Natural killer cell (primary cell): ENCODE measurements at regions not wholly inside any gene's neighbourhood (a gene's known extent, or its start where the extent isn't known, plus 50 kb on each side); places are given as distances from the start of the nearest gene placed in this dataset.
A peak's percentile ranks its signal among the peaks of the same experiment; 100 is the strongest.

ENCODE experiments used
- ATAC-seq, 3 donors: fragments of 150-1000 bp in 2 of 3; fragments of 200-7000 bp in 1 of 3; cut with Tn5 transposase; 1 replicate in 1 of 3; 2 replicates in 2 of 3; pipeline ENCODE4 v1.10.0; 2021; ENCODE audit warnings: mild to moderate bottlenecking in 2 of 3, moderate library complexity in 2 of 3
- DNase-seq, 2 donors: peaks; one replicate each; pipeline versions ENCODE4 v3.0.0 to v3.0.0-alpha.2; 2013 to 2021; ENCODE audit warnings: mixed read lengths in 1 of 2
- H3K27ac ChIP-seq: one replicate; pipeline ENCODE4 v1.5.1; 2013; ENCODE audit warnings: mild to moderate bottlenecking, low read length
- H3K27me3 ChIP-seq: one replicate; pipeline ENCODE4 v1.6.1; 2013; ENCODE audit warnings: low read length; ENCODE audit not compliant: control insufficient read depth, insufficient read depth
- H3K36me3 ChIP-seq: one replicate; pipeline ENCODE4 v1.6.1; 2013; ENCODE audit warnings: low read length; ENCODE audit not compliant: control insufficient read depth, insufficient read depth
- H3K4me1 ChIP-seq: one replicate; pipeline ENCODE4 v1.6.1; 2013; ENCODE audit warnings: low read length; ENCODE audit not compliant: control insufficient read depth, insufficient read depth
- H3K4me3 ChIP-seq: one replicate; pipeline ENCODE4 v1.5.1; 2013; ENCODE audit warnings: low read length
- H3K9me3 ChIP-seq: one replicate; pipeline ENCODE4 v1.6.1; 2013; ENCODE audit warnings: low read length; ENCODE audit not compliant: control insufficient read depth, insufficient read depth
- H3K27ac Mint-ChIP-seq, 2 donors: one replicate each; pipeline ENCODE4 v1.8.0; 2022; ENCODE audit warnings: mild to moderate bottlenecking in 2 of 2, mixed read lengths in 2 of 2, moderate library complexity in 1 of 2
- H3K27me3 Mint-ChIP-seq, 2 donors: one replicate each; pipeline ENCODE4 v1.8.0; 2022; ENCODE audit warnings: low read depth in 2 of 2, mixed read lengths in 2 of 2
- H3K36me3 Mint-ChIP-seq: one replicate; pipeline ENCODE4 v1.8.0; 2022; ENCODE audit warnings: mixed read lengths
- H3K4me1 Mint-ChIP-seq, 2 donors: one replicate each; pipeline ENCODE4 v1.8.0; 2022; ENCODE audit warnings: mixed read lengths in 2 of 2
- H3K4me3 Mint-ChIP-seq: one replicate; pipeline ENCODE4 v1.8.0; 2022; ENCODE audit warnings: mild to moderate bottlenecking, moderate library complexity, mixed read lengths
- H3K9me3 Mint-ChIP-seq, 2 donors: one replicate each; pipeline ENCODE4 v1.8.0; 2022; ENCODE audit warnings: mixed read lengths in 2 of 2
- CTCF ChIP-seq: fragments of 200-600 bp; IDR thresholded peaks from one replicate; pipeline ENCODE4 v1.8.0; 2022; ENCODE audit warnings: antibody characterized with exemption
- WGBS: methylation state at CpG from one replicate; pipeline ENCODE4 v1.1.7; 2013; ENCODE audit warnings: missing lambda C conversion rate; ENCODE audit not compliant: insufficient coverage; 5-methylcytosine and 5-hydroxymethylcytosine counted together
- intact Hi-C: fragments of 100-400 bp; cut with micrococcal nuclease; formaldehyde crosslinking; loops from one replicate; pipeline ENCODE4 v1.14.2; 2022

GRCh38 chr2:36246320-36246990 lies 109.1 kb upstream of the CRIM1 start:
- 0% methylated on average over 1 of the region's 2 CpGs for WGBS

GRCh38 chr2:36245651-36246050 lies 109.9 kb upstream of the CRIM1 start:
- H3K4me3 ChIP-seq, result no peak overlapping the region
- DNase-seq (peak in 1 of 2 donors; percentile 8), ATAC-seq (no peak)
- no peaks in the 10 kb centered on the region for H3K36me3 ChIP-seq
- H3K4me1 ChIP-seq, result peaks cover 38% of the 10 kb centered on the region
- no peak for TF ChIP-seq CTCF
- no peaks in the 10 kb centered on the region for H3K27me3 Mint-ChIP-seq
- peaks cover 82 to 84% of the 10 kb centered on the region in 2 donors for H3K4me1 Mint-ChIP-seq
- 9% methylated on average over 1 of the region's 2 CpGs for WGBS
- H3K4me3 Mint-ChIP-seq, result peak overlapping the region; percentile 83
- intact Hi-C loops, result loop anchor here (10.0 kb wide), 1 partner anchor 271 kb away; no protein-coding TSS in a partner anchor
- H3K9me3 Mint-ChIP-seq, result peaks cover 2% of the 10 kb centered on the region in 2 donors
- no peaks in the 10 kb centered on the region for H3K27me3 ChIP-seq
- H3K27ac ChIP-seq, result peak overlapping the region; percentile 44
- H3K27ac Mint-ChIP-seq, result peak overlapping the region; percentile 85 to 90
- no peaks in the 10 kb centered on the region for H3K36me3 Mint-ChIP-seq
- H3K9me3 ChIP-seq, result no peaks in the 10 kb centered on the region

More at GRCh38 chr2:36246320-36246990, 109.1 kb upstream of the CRIM1 start:
- Histone ChIP-seq H3K36me3 (no peaks in the 10 kb centered on the region), H3K27me3 (no peaks in the 10 kb centered on the region), H3K4me1 (peaks cover 35% of the 10 kb centered on the region), H3K4me3 (no peak overlapping the region), H3K9me3 (no peaks in the 10 kb centered on the region), H3K27ac (peak overlapping the region; percentile 28)
- Mint-ChIP-seq H3K4me1 (peaks cover 74 to 76% of the 10 kb centered on the region in 2 donors), H3K9me3 (peaks cover 2% of the 10 kb centered on the region in 2 donors), H3K27ac (peak overlapping the region; percentile 85 to 90), H3K4me3 (peak overlapping the region; percentile 83), H3K27me3 (no peaks in the 10 kb centered on the region), H3K36me3 (no peaks in the 10 kb centered on the region)
- DNase-seq (peak in 1 of 2 donors; percentile 70), ATAC-seq (peak; percentile 60 to 83 (median 75))
- intact Hi-C loops, result loop anchor here (10.0 kb wide), 1 partner anchor 272 kb away; no protein-coding TSS in a partner anchor
- no peak for TF ChIP-seq CTCF

- peak overlapping the region; percentile 31 to 72 for H3K27ac Mint-ChIP-seq
Measured at GRCh38 chr2:36238106-36238505, 117.5 kb upstream of the CRIM1 start.

More at GRCh38 chr2:36238106-36238505, 117.5 kb upstream of the CRIM1 start:
- 43% methylated on average over 3 of the region's 6 CpGs for WGBS
- Histone ChIP-seq H3K4me1 (peaks cover 43% of the 10 kb centered on the region), H3K27ac (no peak overlapping the region), H3K36me3 (no peaks in the 10 kb centered on the region), H3K27me3 (no peaks in the 10 kb centered on the region), H3K4me3 (no peak overlapping the region), H3K9me3 (no peaks in the 10 kb centered on the region)
- H3K27me3 Mint-ChIP-seq, result no peaks in the 10 kb centered on the region
- ATAC-seq, result no peak
- H3K4me1 Mint-ChIP-seq, result peaks cover 89 to 98% of the 10 kb centered on the region in 2 donors
- H3K9me3 Mint-ChIP-seq, result no peaks in the 10 kb centered on the region
- no peak for DNase-seq
- intact Hi-C loops, result no loop called here
- H3K36me3 Mint-ChIP-seq, result no peaks in the 10 kb centered on the region
- no peak for TF ChIP-seq CTCF
- peak overlapping the region; percentile 25 for H3K4me3 Mint-ChIP-seq
